Endothelial cell of umbilical vein (primary cell): ENCODE measurements at regions not wholly inside any gene's neighbourhood (a gene's known extent, or its start where the extent isn't known, plus 50 kb on each side); places are given as distances from the start of the nearest gene placed in this dataset.

ENCODE experiments used
- BruUV-seq: library from RNA; stranded (reverse); fragments of 400-500 nt; replicated peaks from 2 replicates; lab custom pipeline; 2021; lab: Mats Ljungman, UMichigan
- CTCF ChIA-PET: fragments of 300-600, 350-600 bp; sonication (Branson Sonifier 250); formaldehyde crosslinking; loops from one replicate; lab custom pipeline; 2021; ENCODE audit warnings: antibody characterized with exemption, inconsistent platforms; lab: Charles Lee
- POLR2A ChIA-PET: fragments of 300-600, 350-600 bp; sonication (Branson Sonifier 250); formaldehyde crosslinking; loops from one replicate; lab custom pipeline; 2021; ENCODE audit warnings: antibody characterized with exemption, inconsistent platforms; lab: Charles Lee
- DNase-seq: peaks from one replicate; pipeline ENCODE4 v3.0.0-alpha.2; 2011; ENCODE audit warnings: low read depth, low spot score
- FAIRE-seq: peaks from 2 replicates; lab custom pipeline; 2011; peaks lifted over from hg19 to GRCh38; lab: Jason Lieb, UNC
- H2AFZ ChIP-seq: 2 replicates; pipeline ENCODE4 v1.6.0; 2012; ENCODE audit warnings: low read depth, low read length, control low read depth, inconsistent platforms
- H3K27ac ChIP-seq: 2 replicates; pipeline ENCODE4 v1.5.1; 2011; ENCODE audit warnings: low read depth, mild to moderate bottlenecking, control low read depth, low read length, moderate library complexity; ENCODE audit not compliant: insufficient read depth
- H3K27me3 ChIP-seq, 2 experiments: 2 replicates each; pipeline versions ENCODE4 v1.6.0 to v1.6.1; 2011; ENCODE audit warnings: low read length in 2 of 2, mixed read lengths in 1 of 2; ENCODE audit not compliant: control insufficient read depth in 2 of 2, insufficient read depth in 2 of 2
- H3K36me3 ChIP-seq, 2 experiments: 2 replicates in 1 of 2; 3 replicates in 1 of 2; pipeline ENCODE4 v1.5.1; 2011; ENCODE audit warnings: low read length in 2 of 2, mild to moderate bottlenecking in 1 of 2, moderate library complexity in 1 of 2; ENCODE audit not compliant: control insufficient read depth in 2 of 2, insufficient read depth in 2 of 2; ENCODE audit errors: extremely low read depth in 1 of 2
- H3K4me1 ChIP-seq: 3 replicates; pipeline ENCODE4 v1.5.1; 2011; ENCODE audit warnings: mild to moderate bottlenecking, low read length; ENCODE audit not compliant: control insufficient read depth, insufficient read depth; ENCODE audit errors: extremely low read depth
- H3K4me2 ChIP-seq: 2 replicates; pipeline ENCODE4 v1.6.1; 2011; ENCODE audit warnings: low read length, control low read depth, mixed read lengths; ENCODE audit not compliant: insufficient read depth
- H3K4me3 ChIP-seq, 3 experiments: fragments of 200-600 bp in 1 of 3; sonication (generic), shearing (Covaris generic) in 1 of 3; replicated peaks in 1 of 3; 2 replicates each; pipeline ENCODE4 v1.5.1; 2011 to 2016; ENCODE audit warnings: control low read depth in 3 of 3, low read length in 3 of 3, mild to moderate bottlenecking in 2 of 3, inconsistent platforms in 1 of 3, low read depth in 1 of 3, moderate library complexity in 1 of 3; ENCODE audit not compliant: insufficient read depth in 1 of 3
- H3K79me2 ChIP-seq: 2 replicates; pipeline ENCODE4 v1.6.0; 2012; ENCODE audit warnings: low read length, inconsistent platforms; ENCODE audit not compliant: control insufficient read depth, insufficient read depth
- H3K9ac ChIP-seq: replicated peaks from 2 replicates; pipeline ENCODE3; 2011; ENCODE audit warnings: low read length, control low read depth; ENCODE audit not compliant: insufficient read depth; ENCODE audit errors: extremely low read depth
- H3K9me1 ChIP-seq: replicated peaks from 3 replicates; pipeline ENCODE4 v1.6.0; 2011; ENCODE audit warnings: mild to moderate bottlenecking, low read length; ENCODE audit not compliant: control insufficient read depth, insufficient read depth; ENCODE audit errors: extremely low read depth
- H3K9me3 ChIP-seq: replicated peaks from 2 replicates; pipeline ENCODE4 v1.5.1; 2012; ENCODE audit warnings: low read length, inconsistent platforms; ENCODE audit not compliant: control insufficient read depth, insufficient read depth
- H4K20me1 ChIP-seq: replicated peaks from 2 replicates; pipeline ENCODE3; 2011; ENCODE audit warnings: mild to moderate bottlenecking, low read length; ENCODE audit not compliant: control insufficient read depth, insufficient read depth; ENCODE audit errors: extremely low read depth
- CTCF ChIP-seq, 2 donors: IDR thresholded peaks; 1 replicate in 1 of 2; 2 replicates in 1 of 2; pipeline ENCODE4 v1.5.1; 2011; ENCODE audit warnings: low read length in 2 of 2, mild to moderate bottlenecking in 2 of 2, moderate library complexity in 2 of 2, control low read depth in 1 of 2, inconsistent platforms in 1 of 2, low read depth in 1 of 2; ENCODE audit not compliant: insufficient read depth in 1 of 2; ENCODE audit errors: extremely low read depth in 1 of 2
- FOS ChIP-seq: IDR thresholded peaks from 2 replicates; pipeline ENCODE4 v1.6.1; 2011; ENCODE audit warnings: mild to moderate bottlenecking, low read length, moderate library complexity, borderline replicate concordance; ENCODE audit not compliant: insufficient read depth
- GATA2 ChIP-seq: IDR thresholded peaks from 2 replicates; pipeline ENCODE4 v1.7.0; 2011; ENCODE audit warnings: low read depth, mild to moderate bottlenecking, moderate library complexity, mixed read lengths, low read length; ENCODE audit not compliant: insufficient read length, insufficient read depth
- JUN ChIP-seq: IDR thresholded peaks from 2 replicates; pipeline ENCODE4 v1.6.1; 2011; ENCODE audit warnings: borderline replicate concordance, low read depth; ENCODE audit not compliant: insufficient read length, insufficient read depth
- MAX ChIP-seq: IDR thresholded peaks from 2 replicates; pipeline ENCODE4 v1.6.1; 2011; ENCODE audit not compliant: insufficient read depth, insufficient read length
- POLR2A ChIP-seq: IDR thresholded peaks from 2 replicates; pipeline ENCODE4 v1.6.1; 2012; ENCODE audit warnings: low read depth, mild to moderate bottlenecking, control low read depth, low read length
- POLR2AphosphoS5 ChIP-seq: IDR thresholded peaks from 2 replicates; pipeline ENCODE4 v1.6.1; 2012; ENCODE audit warnings: low read depth, mild to moderate bottlenecking, control low read depth, low read length, moderate library complexity; ENCODE audit not compliant: insufficient read depth
- dilution Hi-C: fragments of 300-500 bp; cut with MboI; formaldehyde crosslinking; loops from one replicate; pipeline ENCODE4 v1.15.0; 2019; ENCODE audit warnings: low sequenced_read_pairs; ENCODE audit not compliant: extremely low pct_ligation_motif_present
- intact Hi-C: fragments of 100-400 bp; cut with micrococcal nuclease; formaldehyde crosslinking; loops from one replicate; pipeline ENCODE4 v1.10.0; 2022

GRCh38 chr18:2310886-2311285, 260.4 kb downstream of the METTL4 start:
- no peaks in the 10 kb centered on the region for H3K27me3 ChIP-seq
- H3K9me3 ChIP-seq = no peaks in the 10 kb centered on the region
- no peak overlapping the region for H3K27ac ChIP-seq
- no peak for DNase-seq
- no peak overlapping the region for H3K4me3 ChIP-seq
- H2AFZ ChIP-seq = no peak overlapping the region
- CTCF ChIA-PET = interaction anchor here (1.2 kb wide), 1 partner anchor 16 kb away, joined by 3 read pairs; no protein-coding TSS in a partner anchor
- H4K20me1 ChIP-seq = no peaks in the 10 kb centered on the region
- no peak for FAIRE-seq
- dilution Hi-C loops = no loop called here
- BruUV-seq = no TSS peak
- no peak overlapping the region for H3K9ac ChIP-seq
- no peaks in the 10 kb centered on the region for H3K79me2 ChIP-seq
- no peaks in the 10 kb centered on the region for H3K9me1 ChIP-seq
- TF ChIP-seq GATA2 = no peak
- TF ChIP-seq JUN = no peak
- TF ChIP-seq POLR2AphosphoS5 = no peak
- TF ChIP-seq FOS = no peak
- no peak for TF ChIP-seq POLR2A
- TF ChIP-seq MAX = no peak
- no peak for TF ChIP-seq CTCF (IDR thresholded peaks at IDR 0.05; ENCODE audit: extremely low read depth in 1 of 2, insufficient read depth in 1 of 2, low read depth in 1 of 2, low read length in 2 of 2)
- no peak overlapping the region for H3K4me2 ChIP-seq
- POLR2A ChIA-PET = no interaction called here
- H3K36me3 ChIP-seq = no peaks in the 10 kb centered on the region
- peaks cover under 1% of the 10 kb centered on the region for H3K4me1 ChIP-seq
- intact Hi-C loops = no loop called here

GRCh38 chr18:2312440-2312839, 258.9 kb downstream of the METTL4 start:
- Histone ChIP-seq H3K4me1 (peaks cover 4% of the 10 kb centered on the region), H3K9ac (no peak overlapping the region), H3K27ac (no peak overlapping the region), H3K79me2 (no peaks in the 10 kb centered on the region), H3K9me3 (no peaks in the 10 kb centered on the region), H3K4me3 (no peak overlapping the region), H3K9me1 (no peaks in the 10 kb centered on the region), H3K4me2 (no peak overlapping the region), H3K36me3 (no peaks in the 10 kb centered on the region), H2AFZ (no peak overlapping the region), H3K27me3 (no peaks in the 10 kb centered on the region), H4K20me1 (no peaks in the 10 kb centered on the region)
- FAIRE-seq (no peak), DNase-seq (no peak)
- dilution Hi-C loops = no loop called here
- TF ChIP-seq MAX (no peak), GATA2 (no peak), CTCF (IDR thresholded peaks at IDR 0.05; ENCODE audit: extremely low read depth in 1 of 2, insufficient read depth in 1 of 2, low read depth in 1 of 2, low read length in 2 of 2) (no peak)
- intact Hi-C loops = no loop called here
- BruUV-seq = no TSS peak
- CTCF ChIA-PET = no interaction called here
- POLR2A ChIA-PET = no interaction called here
